Transverse colon (tissue), 4 donors: ENCODE measurements at regions not wholly inside any gene's neighbourhood (a gene's known extent, or its start where the extent isn't known, plus 50 kb on each side); places are given as distances from the start of the nearest gene placed in this dataset.

ENCODE experiments used
- CTCF ChIP-seq, 5 experiments: fragments of 200-600 bp in 3 of 5; fragments of 450-650 bp in 2 of 5; sonication (generic) in 3 of 5; IDR thresholded peaks; 1 replicate in 2 of 5; 2 replicates in 3 of 5; pipeline ENCODE4 v1.5.1; 2016 to 2017; ENCODE audit warnings: antibody characterized with exemption in 5 of 5, inconsistent platforms in 3 of 5, mild to moderate bottlenecking in 2 of 5, moderate library complexity in 1 of 5
- EP300 ChIP-seq: sonication (generic); formaldehyde crosslinking; IDR thresholded peaks from one replicate; pipeline ENCODE4 v1.6.1; 2017; ENCODE audit warnings: antibody characterized with exemption, low read depth
- POLR2A ChIP-seq: fragments of 450-650 bp; IDR thresholded peaks from one replicate; pipeline ENCODE4 v1.6.1; 2016; ENCODE audit warnings: antibody characterized with exemption, mild to moderate bottlenecking, moderate library complexity
- POLR2AphosphoS5 ChIP-seq, 3 donors: sonication (generic); formaldehyde crosslinking; IDR thresholded peaks; one replicate each; pipeline ENCODE4 v1.6.1; 2016; ENCODE audit warnings: antibody characterized with exemption in 3 of 3

- no peak for TF ChIP-seq CTCF (IDR thresholded peaks at IDR 0.05)
- no peak for TF ChIP-seq POLR2AphosphoS5 (IDR thresholded peaks at IDR 0.05)
- TF ChIP-seq EP300 = no peak
- TF ChIP-seq POLR2A = no peak
Measured at GRCh38 chr12:18888047-18888446, 150.1 kb downstream of the CAPZA3 start.
